ENCODE measurements at regions not wholly inside any gene's neighbourhood (a gene's known extent, or its start where the extent isn't known, plus 50 kb on each side); places are given as distances from the start of the nearest gene placed in this dataset.

GRCh38 chr6:144647971-144648651 lies 363.0 kb downstream of the UTRN start (continued):
- TF ChIP-seq ZFP36L2 (CRISPR knock-in tag; IDR thresholded peaks at IDR 0.05) (no peak), ZNF292 (CRISPR knock-in tag; IDR thresholded peaks at IDR 0.05; ENCODE audit: borderline replicate concordance, low read depth) (no peak), AKAP8 (CRISPR knock-in tag; IDR thresholded peaks at IDR 0.05) (no peak), TEAD2 (CRISPR knock-in tag; IDR thresholded peaks at IDR 0.05) (no peak), REXO4 (CRISPR knock-in tag; IDR thresholded peaks at IDR 0.05; ENCODE audit: borderline replicate concordance) (no peak), ZNF883 (CRISPR knock-in tag; IDR thresholded peaks at IDR 0.05; ENCODE audit: not compliant biosample characterization) (no peak), ATF2 (CRISPR knock-in tag; IDR thresholded peaks at IDR 0.05) (peak; percentile 29; the same call in 1 of the 2 replicates), HIVEP1 (CRISPR knock-in tag; IDR thresholded peaks at IDR 0.05) (no peak), SOX5 (CRISPR knock-in tag; IDR thresholded peaks at IDR 0.05; ENCODE audit: borderline replicate concordance) (peak; percentile 94), TFDP2 (CRISPR knock-in tag; IDR thresholded peaks at IDR 0.05) (no peak), THYN1 (CRISPR knock-in tag; IDR thresholded peaks at IDR 0.05; ENCODE audit: borderline replicate concordance, low read depth) (no peak), EZH2 (conservative IDR thresholded peaks at IDR 0.05; ENCODE audit: low read depth, low read length) (no peak), MTA3 (CRISPR knock-in tag; IDR thresholded peaks at IDR 0.05) (no peak), ZNF766 (CRISPR knock-in tag; IDR thresholded peaks at IDR 0.05; ENCODE audit: borderline replicate concordance) (no peak), ATRX (CRISPR knock-in tag; IDR thresholded peaks at IDR 0.05; ENCODE audit: borderline replicate concordance) (no peak), ZNF773 (CRISPR knock-in tag; IDR thresholded peaks at IDR 0.05; ENCODE audit: borderline replicate concordance) (no peak)
- TF ChIP-seq, protein P1, sequence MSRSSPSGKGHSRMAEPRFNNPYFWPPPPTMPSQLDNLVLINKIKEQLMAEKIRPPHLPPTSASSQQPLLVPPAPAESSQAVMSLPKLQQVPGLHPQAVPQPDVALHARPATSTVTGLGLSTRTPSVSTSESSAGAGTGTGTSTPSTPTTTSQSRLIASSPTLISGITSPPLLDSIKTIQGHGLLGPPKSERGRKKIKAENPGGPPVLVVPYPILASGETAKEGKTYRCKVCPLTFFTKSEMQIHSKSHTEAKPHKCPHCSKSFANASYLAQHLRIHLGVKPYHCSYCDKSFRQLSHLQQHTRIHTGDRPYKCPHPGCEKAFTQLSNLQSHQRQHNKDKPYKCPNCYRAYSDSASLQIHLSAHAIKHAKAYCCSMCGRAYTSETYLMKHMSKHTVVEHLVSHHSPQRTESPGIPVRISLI (CRISPR knock-in tag; IDR thresholded peaks at IDR 0.05; ENCODE audit: borderline replicate concordance): peak; percentile 75; the same call in 1 of the 2 replicates
- TF ChIP-seq, protein P2, sequence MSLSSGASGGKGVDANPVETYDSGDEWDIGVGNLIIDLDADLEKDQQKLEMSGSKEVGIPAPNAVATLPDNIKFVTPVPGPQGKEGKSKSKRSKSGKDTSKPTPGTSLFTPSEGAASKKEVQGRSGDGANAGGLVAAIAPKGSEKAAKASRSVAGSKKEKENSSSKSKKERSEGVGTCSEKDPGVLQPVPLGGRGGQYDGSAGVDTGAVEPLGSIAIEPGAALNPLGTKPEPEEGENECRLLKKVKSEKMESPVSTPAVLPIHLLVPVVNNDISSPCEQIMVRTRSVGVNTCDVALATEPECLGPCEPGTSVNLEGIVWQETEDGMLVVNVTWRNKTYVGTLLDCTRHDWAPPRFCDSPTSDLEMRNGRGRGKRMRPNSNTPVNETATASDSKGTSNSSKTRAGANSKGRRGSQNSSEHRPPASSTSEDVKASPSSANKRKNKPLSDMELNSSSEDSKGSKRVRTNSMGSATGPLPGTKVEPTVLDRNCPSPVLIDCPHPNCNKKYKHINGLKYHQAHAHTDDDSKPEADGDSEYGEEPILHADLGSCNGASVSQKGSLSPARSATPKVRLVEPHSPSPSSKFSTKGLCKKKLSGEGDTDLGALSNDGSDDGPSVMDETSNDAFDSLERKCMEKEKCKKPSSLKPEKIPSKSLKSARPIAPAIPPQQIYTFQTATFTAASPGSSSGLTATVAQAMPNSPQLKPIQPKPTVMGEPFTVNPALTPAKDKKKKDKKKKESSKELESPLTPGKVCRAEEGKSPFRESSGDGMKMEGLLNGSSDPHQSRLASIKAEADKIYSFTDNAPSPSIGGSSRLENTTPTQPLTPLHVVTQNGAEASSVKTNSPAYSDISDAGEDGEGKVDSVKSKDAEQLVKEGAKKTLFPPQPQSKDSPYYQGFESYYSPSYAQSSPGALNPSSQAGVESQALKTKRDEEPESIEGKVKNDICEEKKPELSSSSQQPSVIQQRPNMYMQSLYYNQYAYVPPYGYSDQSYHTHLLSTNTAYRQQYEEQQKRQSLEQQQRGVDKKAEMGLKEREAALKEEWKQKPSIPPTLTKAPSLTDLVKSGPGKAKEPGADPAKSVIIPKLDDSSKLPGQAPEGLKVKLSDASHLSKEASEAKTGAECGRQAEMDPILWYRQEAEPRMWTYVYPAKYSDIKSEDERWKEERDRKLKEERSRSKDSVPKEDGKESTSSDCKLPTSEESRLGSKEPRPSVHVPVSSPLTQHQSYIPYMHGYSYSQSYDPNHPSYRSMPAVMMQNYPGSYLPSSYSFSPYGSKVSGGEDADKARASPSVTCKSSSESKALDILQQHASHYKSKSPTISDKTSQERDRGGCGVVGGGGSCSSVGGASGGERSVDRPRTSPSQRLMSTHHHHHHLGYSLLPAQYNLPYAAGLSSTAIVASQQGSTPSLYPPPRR (CRISPR knock-in tag; IDR thresholded peaks at IDR 0.05; ENCODE audit: borderline replicate concordance): peak; percentile 31; the same call in 1 of the 2 replicates
- TF ChIP-seq, protein P3, sequence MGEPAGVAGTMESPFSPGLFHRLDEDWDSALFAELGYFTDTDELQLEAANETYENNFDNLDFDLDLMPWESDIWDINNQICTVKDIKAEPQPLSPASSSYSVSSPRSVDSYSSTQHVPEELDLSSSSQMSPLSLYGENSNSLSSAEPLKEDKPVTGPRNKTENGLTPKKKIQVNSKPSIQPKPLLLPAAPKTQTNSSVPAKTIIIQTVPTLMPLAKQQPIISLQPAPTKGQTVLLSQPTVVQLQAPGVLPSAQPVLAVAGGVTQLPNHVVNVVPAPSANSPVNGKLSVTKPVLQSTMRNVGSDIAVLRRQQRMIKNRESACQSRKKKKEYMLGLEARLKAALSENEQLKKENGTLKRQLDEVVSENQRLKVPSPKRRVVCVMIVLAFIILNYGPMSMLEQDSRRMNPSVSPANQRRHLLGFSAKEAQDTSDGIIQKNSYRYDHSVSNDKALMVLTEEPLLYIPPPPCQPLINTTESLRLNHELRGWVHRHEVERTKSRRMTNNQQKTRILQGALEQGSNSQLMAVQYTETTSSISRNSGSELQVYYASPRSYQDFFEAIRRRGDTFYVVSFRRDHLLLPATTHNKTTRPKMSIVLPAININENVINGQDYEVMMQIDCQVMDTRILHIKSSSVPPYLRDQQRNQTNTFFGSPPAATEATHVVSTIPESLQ (CRISPR knock-in tag; conservative IDR thresholded peaks at IDR 0.05): no peak

Measured in HepG2 (cell line).